Activated CD4-positive, alpha-beta memory T cell treated with anti-CD3 and anti-CD28 coated beads for 36 hours (primary cell): ENCODE measurements at regions not wholly inside any gene's neighbourhood (a gene's known extent, or its start where the extent isn't known, plus 50 kb on each side); places are given as distances from the start of the nearest gene placed in this dataset.
"Not testable (repeated sequence)": the region's sequence is repeated elsewhere in the genome, so short reads cannot be mapped to it uniquely, and the experiment has no call there.

Experiments used
- CTCF ChIA-PET: fragments of 350-600 bp; sonication (Branson Sonifier 250); formaldehyde crosslinking; loops from one replicate; lab custom pipeline; 2021; ENCODE audit warnings: antibody characterized with exemption, inconsistent platforms; lab: Charles Lee
- POLR2A ChIA-PET: fragments of 350-600 bp; sonication (Branson Sonifier 250); formaldehyde crosslinking; loops from one replicate; lab custom pipeline; 2021; ENCODE audit warnings: antibody characterized with exemption; lab: Charles Lee
- DNase-seq: peaks from one replicate; pipeline ENCODE4 v3.0.0-alpha.2; 2020
- H3K27ac Mint-ChIP-seq: one replicate; pipeline ENCODE4 v1.8.0; 2021; ENCODE audit warnings: mixed read lengths
- H3K27me3 Mint-ChIP-seq: one replicate; pipeline ENCODE4 v1.8.0; 2021; ENCODE audit warnings: mixed read lengths
- H3K36me3 Mint-ChIP-seq: one replicate; pipeline ENCODE4 v1.8.0; 2021; ENCODE audit warnings: mixed read lengths
- H3K4me1 Mint-ChIP-seq: one replicate; pipeline ENCODE4 v1.8.0; 2021; ENCODE audit warnings: low read depth, mixed read lengths
- H3K4me3 Mint-ChIP-seq: one replicate; pipeline ENCODE4 v1.8.0; 2021; ENCODE audit warnings: mild to moderate bottlenecking, mixed read lengths
- H3K9me3 Mint-ChIP-seq: one replicate; pipeline ENCODE4 v1.8.0; 2021; ENCODE audit warnings: mixed read lengths
- intact Hi-C: fragments of 100-400 bp; cut with micrococcal nuclease; formaldehyde crosslinking; loops from one replicate; pipeline ENCODE4 v1.15.1; 2023

GRCh38 chr5:174535669-174536068, 188.7 kb upstream of the MSX2 start:
- no peaks in the 10 kb centered on the region for H3K9me3 Mint-ChIP-seq
- intact Hi-C loops = no loop called here
- H3K27me3 Mint-ChIP-seq = peaks cover 2% of the 10 kb centered on the region
- H3K4me1 Mint-ChIP-seq = peaks cover 15% of the 10 kb centered on the region
- CTCF ChIA-PET = interaction anchor here (0.6 kb wide), 1 partner anchor 96 kb away, joined by 4 read pairs; no protein-coding TSS in a partner anchor
- DNase-seq = no peak
- no peak overlapping the region for H3K4me3 Mint-ChIP-seq
- POLR2A ChIA-PET = no interaction called here
- H3K36me3 Mint-ChIP-seq = no peaks in the 10 kb centered on the region
- H3K27ac Mint-ChIP-seq = no peak overlapping the region

- CTCF ChIA-PET, H3K4me1 Mint-ChIP-seq, H3K27me3 Mint-ChIP-seq, intact Hi-C loops, H3K27ac Mint-ChIP-seq, H3K4me3 Mint-ChIP-seq, DNase-seq, H3K36me3 Mint-ChIP-seq, POLR2A ChIA-PET, H3K9me3 Mint-ChIP-seq: not testable (repeated sequence)
These were observed 184.6 kb upstream of the MSX2 start for GRCh38 chr5:174539823-174540222.

GRCh38 chr5:174542037-174542436, 182.3 kb upstream of the MSX2 start:
- Mint-ChIP-seq H3K27ac (no peak overlapping the region), H3K27me3 (no peaks in the 10 kb centered on the region), H3K4me1 (no peaks in the 10 kb centered on the region), H3K4me3 (no peak overlapping the region), H3K36me3 (no peaks in the 10 kb centered on the region), H3K9me3 (no peaks in the 10 kb centered on the region)
- CTCF ChIA-PET = no interaction called here
- POLR2A ChIA-PET = no interaction called here
- DNase-seq = no peak
- intact Hi-C loops = no loop called here

- no peak for DNase-seq
- no peaks in the 10 kb centered on the region for H3K36me3 Mint-ChIP-seq
- H3K27me3 Mint-ChIP-seq = no peaks in the 10 kb centered on the region
- ChIA-PET POLR2A (no interaction called here), CTCF (no interaction called here)
- H3K4me1 Mint-ChIP-seq = no peaks in the 10 kb centered on the region
- no peak overlapping the region for H3K4me3 Mint-ChIP-seq
- H3K27ac Mint-ChIP-seq = no peak overlapping the region
- intact Hi-C loops = no loop called here
- no peaks in the 10 kb centered on the region for H3K9me3 Mint-ChIP-seq
These were observed 181.9 kb upstream of the MSX2 start for GRCh38 chr5:174542471-174542870.

GRCh38 chr5:174545926-174546325, 178.5 kb upstream of the MSX2 start:
- H3K4me1 Mint-ChIP-seq = no peaks in the 10 kb centered on the region
- DNase-seq = peak; percentile 15
- H3K9me3 Mint-ChIP-seq = no peaks in the 10 kb centered on the region
- H3K4me3 Mint-ChIP-seq = no peak overlapping the region
- intact Hi-C loops = no loop called here
- POLR2A ChIA-PET = no interaction called here
- no peaks in the 10 kb centered on the region for H3K27me3 Mint-ChIP-seq
- no peak overlapping the region for H3K27ac Mint-ChIP-seq
- H3K36me3 Mint-ChIP-seq = no peaks in the 10 kb centered on the region
- CTCF ChIA-PET = no interaction called here

- H3K9me3 Mint-ChIP-seq = no peaks in the 10 kb centered on the region
- POLR2A ChIA-PET = no interaction called here
- intact Hi-C loops = no loop called here
- no peaks in the 10 kb centered on the region for H3K4me1 Mint-ChIP-seq
- H3K36me3 Mint-ChIP-seq = no peaks in the 10 kb centered on the region
- CTCF ChIA-PET = no interaction called here
- H3K4me3 Mint-ChIP-seq = no peak overlapping the region
- H3K27ac Mint-ChIP-seq = no peak overlapping the region
- DNase-seq = no peak
- H3K27me3 Mint-ChIP-seq = no peaks in the 10 kb centered on the region
These were observed 176.6 kb upstream of the MSX2 start for GRCh38 chr5:174547814-174548213.

- Mint-ChIP-seq H3K27ac (no peak overlapping the region), H3K36me3 (no peaks in the 10 kb centered on the region), H3K4me3 (no peak overlapping the region), H3K27me3 (no peaks in the 10 kb centered on the region), H3K9me3 (no peaks in the 10 kb centered on the region), H3K4me1 (no peaks in the 10 kb centered on the region)
- DNase-seq = no peak
- ChIA-PET POLR2A (no interaction called here), CTCF (no interaction called here)
- intact Hi-C loops = no loop called here
These were observed 175.1 kb upstream of the MSX2 start for GRCh38 chr5:174549254-174549653.

- no peaks in the 10 kb centered on the region for H3K9me3 Mint-ChIP-seq
- intact Hi-C loops = no loop called here
- H3K4me3 Mint-ChIP-seq = no peak overlapping the region
- CTCF ChIA-PET = no interaction called here
- H3K4me1 Mint-ChIP-seq = no peaks in the 10 kb centered on the region
- no peaks in the 10 kb centered on the region for H3K36me3 Mint-ChIP-seq
- no peak overlapping the region for H3K27ac Mint-ChIP-seq
- POLR2A ChIA-PET = no interaction called here
- H3K27me3 Mint-ChIP-seq = no peaks in the 10 kb centered on the region
- DNase-seq = no peak
These were observed 174.4 kb upstream of the MSX2 start for GRCh38 chr5:174550026-174550425.

GRCh38 chr5:174552428-174552827, 172.0 kb upstream of the MSX2 start:
- intact Hi-C loops = no loop called here
- ChIA-PET POLR2A (no interaction called here), CTCF (no interaction called here)
- Mint-ChIP-seq H3K4me1 (no peaks in the 10 kb centered on the region), H3K27me3 (no peaks in the 10 kb centered on the region), H3K27ac (no peak overlapping the region), H3K9me3 (peaks cover 3% of the 10 kb centered on the region), H3K36me3 (no peaks in the 10 kb centered on the region), H3K4me3 (no peak overlapping the region)
- no peak for DNase-seq

- no peak for DNase-seq
- POLR2A ChIA-PET = no interaction called here
- H3K4me1 Mint-ChIP-seq = no peaks in the 10 kb centered on the region
- no peaks in the 10 kb centered on the region for H3K27me3 Mint-ChIP-seq
- H3K36me3 Mint-ChIP-seq = no peaks in the 10 kb centered on the region
- H3K27ac Mint-ChIP-seq = no peak overlapping the region
- no peak overlapping the region for H3K4me3 Mint-ChIP-seq
- peaks cover 3% of the 10 kb centered on the region for H3K9me3 Mint-ChIP-seq
- intact Hi-C loops = no loop called here
- CTCF ChIA-PET = no interaction called here
These were observed 170.8 kb upstream of the MSX2 start for GRCh38 chr5:174553556-174553955.

- Mint-ChIP-seq H3K4me3 (no peak overlapping the region), H3K9me3 (peaks cover 3% of the 10 kb centered on the region), H3K27ac (no peak overlapping the region), H3K36me3 (no peaks in the 10 kb centered on the region), H3K4me1 (no peaks in the 10 kb centered on the region), H3K27me3 (peaks cover 5% of the 10 kb centered on the region)
- ChIA-PET CTCF (no interaction called here), POLR2A (no interaction called here)
- DNase-seq = no peak
- intact Hi-C loops = no loop called here
These were observed 168.7 kb upstream of the MSX2 start for GRCh38 chr5:174555726-174556125.

- Mint-ChIP-seq H3K27me3 (peaks cover 15% of the 10 kb centered on the region), H3K9me3 (peaks cover 3% of the 10 kb centered on the region), H3K4me1 (no peaks in the 10 kb centered on the region), H3K27ac (no peak overlapping the region), H3K36me3 (no peaks in the 10 kb centered on the region), H3K4me3 (no peak overlapping the region)
- intact Hi-C loops = no loop called here
- POLR2A ChIA-PET = interaction anchor here (0.6 kb wide), 1 partner anchor 131 kb away, joined by 3 read pairs; no protein-coding TSS in a partner anchor
- no peak for DNase-seq
- CTCF ChIA-PET = no interaction called here
These were observed 167.6 kb upstream of the MSX2 start for GRCh38 chr5:174556756-174557155.

- intact Hi-C loops = no loop called here
- CTCF ChIA-PET = no interaction called here
- Mint-ChIP-seq H3K4me1 (no peaks in the 10 kb centered on the region), H3K9me3 (peaks cover 3% of the 10 kb centered on the region), H3K27ac (no peak overlapping the region), H3K27me3 (peaks cover 18% of the 10 kb centered on the region), H3K36me3 (no peaks in the 10 kb centered on the region), H3K4me3 (no peak overlapping the region)
- no peak for DNase-seq
- POLR2A ChIA-PET = no interaction called here
These were observed 166.2 kb upstream of the MSX2 start for GRCh38 chr5:174558190-174558589.
